NCI-H2196 (cell line): ENCODE measurements at regions not wholly inside any gene's neighbourhood (a gene's known extent, or its start where the extent isn't known, plus 50 kb on each side); places are given as distances from the start of the nearest gene placed in this dataset.
"Not testable (repeated sequence)": the region's sequence is repeated elsewhere in the genome, so short reads cannot be mapped to it uniquely, and the experiment has no call there.

Experiments
- DNase-seq: peaks from one replicate; lab custom pipeline; 2025; ENCODE audit not compliant: unreplicated experiment; lab: John Stamatoyannopoulos, UW

- DNase-seq: no peak
Observed at GRCh38 chr7:50856231-50856630, 73.5 kb upstream of the GRB10 start.

GRCh38 chr7:50855526-50855925 is 72.8 kb upstream of the GRB10 start:
- DNase-seq: no peak

- no peak for DNase-seq
Observed at GRCh38 chr7:50854831-50855230, 72.1 kb upstream of the GRB10 start.

- DNase-seq: no peak
Observed at GRCh38 chr7:50854247-50854646, 71.6 kb upstream of the GRB10 start.

GRCh38 chr7:50853311-50853710 is 70.6 kb upstream of the GRB10 start:
- no peak for DNase-seq

- no peak for DNase-seq
Observed at GRCh38 chr7:50852901-50853300, 70.2 kb upstream of the GRB10 start.

GRCh38 chr7:50851891-50852290 is 69.2 kb upstream of the GRB10 start:
- DNase-seq: peak; percentile 7

- DNase-seq: no peak
Observed at GRCh38 chr7:50851451-50851850, 68.8 kb upstream of the GRB10 start.

GRCh38 chr7:50849991-50850390 is 67.3 kb upstream of the GRB10 start:
- no peak for DNase-seq

- no peak for DNase-seq
Observed at GRCh38 chr7:50848203-50848602, 65.5 kb upstream of the GRB10 start.

GRCh38 chr7:50844861-50845260 is 62.2 kb upstream of the GRB10 start:
- DNase-seq: not testable (repeated sequence)

GRCh38 chr7:50842041-50842440 is 59.3 kb upstream of the GRB10 start:
- no peak for DNase-seq

- DNase-seq: no peak
Observed at GRCh38 chr7:50838675-50839377, 56.1 kb upstream of the GRB10 start.

- no peak for DNase-seq
Observed at GRCh38 chr7:50837965-50838364, 55.3 kb upstream of the GRB10 start.

GRCh38 chr7:50836646-50837045 is 54.0 kb upstream of the GRB10 start:
- no peak for DNase-seq

GRCh38 chr7:50835156-50835555 is 52.5 kb upstream of the GRB10 start:
- no peak for DNase-seq

GRCh38 chr7:50834679-50835078 is 52.0 kb upstream of the GRB10 start:
- no peak for DNase-seq

GRCh38 chr7:50834031-50834535 is 51.4 kb upstream of the GRB10 start:
- no peak for DNase-seq

- no peak for DNase-seq
Observed at GRCh38 chr7:50832744-50833143, 50.0 kb upstream of the GRB10 start.
